HUES48 (cell line): ENCODE measurements at regions not wholly inside any gene's neighbourhood (a gene's known extent, or its start where the extent isn't known, plus 50 kb on each side); places are given as distances from the start of the nearest gene placed in this dataset.
A peak's percentile ranks its signal among the peaks of the same experiment; 100 is the strongest.
"Not testable (repeated sequence)": the region's sequence is repeated elsewhere in the genome, so short reads cannot be mapped to it uniquely, and the experiment has no call there.

Experiments
- H3K27ac ChIP-seq: one replicate; pipeline ENCODE4 v1.7.0; 2013; ENCODE audit warnings: low read depth, low read length, inconsistent platforms
- H3K27me3 ChIP-seq: 2 replicates; pipeline ENCODE4 v1.6.1; 2013; ENCODE audit warnings: mild to moderate bottlenecking, low read length; ENCODE audit not compliant: control insufficient read depth, insufficient read depth
- H3K36me3 ChIP-seq: 2 replicates; pipeline ENCODE4 v1.6.1; 2013; ENCODE audit warnings: low read length; ENCODE audit not compliant: control insufficient read depth, insufficient read depth
- H3K4me1 ChIP-seq: 2 replicates; pipeline ENCODE4 v1.6.1; 2013; ENCODE audit warnings: mild to moderate bottlenecking, low read length; ENCODE audit not compliant: control insufficient read depth, insufficient read depth
- H3K4me3 ChIP-seq: 2 replicates; pipeline ENCODE4 v1.5.1; 2013; ENCODE audit warnings: mild to moderate bottlenecking, low read depth, low read length
- H3K9ac ChIP-seq: 2 replicates; pipeline ENCODE4 v1.6.1; 2013; ENCODE audit warnings: mild to moderate bottlenecking, low read depth, low read length, moderate library complexity
- H3K9me3 ChIP-seq: 2 replicates; pipeline ENCODE4 v1.6.1; 2013; ENCODE audit warnings: low read length; ENCODE audit not compliant: control insufficient read depth, insufficient read depth

DNA sequence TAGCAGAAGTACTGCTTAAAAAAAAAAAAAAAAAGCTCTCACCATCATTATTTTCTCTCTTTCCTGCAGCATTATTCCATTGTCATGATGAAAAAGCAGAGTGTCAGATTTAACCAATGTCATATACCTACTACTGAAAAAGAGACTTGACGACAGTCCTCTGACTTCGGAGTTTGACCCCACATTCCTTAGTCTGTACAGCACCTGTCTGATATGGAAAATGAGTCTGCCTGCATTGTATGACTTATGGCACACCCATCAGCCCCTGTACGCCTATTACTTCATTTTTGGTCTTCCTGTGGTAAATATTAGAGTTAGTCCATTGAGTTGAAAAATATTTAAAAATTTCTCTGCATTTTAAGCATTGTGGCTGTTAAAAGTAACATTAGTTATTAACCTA lies 54.5 kb upstream of the NOX4 start:
- Histone ChIP-seq H3K27me3 (peaks cover 4% of the 10 kb centered on the region; the same call in 1 of the 2 replicates), H3K27ac (no peak overlapping the region), H3K9me3 (no peaks in the 10 kb centered on the region), H3K9ac (no peak overlapping the region), H3K36me3 (no peaks in the 10 kb centered on the region), H3K4me3 (no peak overlapping the region), H3K4me1 (no peaks in the 10 kb centered on the region)

DNA sequence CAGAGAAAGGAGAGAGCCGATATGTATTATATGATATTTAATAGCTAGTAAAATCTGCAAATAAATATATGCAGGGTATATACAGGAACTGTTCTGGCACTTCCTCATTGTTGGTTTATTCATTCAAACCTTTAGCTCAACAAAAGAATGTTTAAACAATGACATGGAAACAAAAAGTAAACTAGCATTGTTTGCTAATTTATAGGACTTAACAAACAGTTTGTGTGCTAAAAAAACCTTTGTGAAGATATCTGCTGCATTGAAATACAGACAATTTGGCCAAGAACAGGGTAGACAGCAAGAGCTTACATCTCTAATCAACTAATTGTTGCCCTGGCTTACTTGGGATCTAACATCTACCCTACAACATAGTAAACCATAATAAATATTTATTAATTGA lies 64.6 kb upstream of the NOX4 start:
- not testable (repeated sequence) for H3K9me3 ChIP-seq, H3K4me1 ChIP-seq, H3K4me3 ChIP-seq, H3K9ac ChIP-seq, H3K36me3 ChIP-seq, H3K27ac ChIP-seq
- H3K27me3 ChIP-seq = peaks cover 51% of the 10 kb centered on the region

DNA sequence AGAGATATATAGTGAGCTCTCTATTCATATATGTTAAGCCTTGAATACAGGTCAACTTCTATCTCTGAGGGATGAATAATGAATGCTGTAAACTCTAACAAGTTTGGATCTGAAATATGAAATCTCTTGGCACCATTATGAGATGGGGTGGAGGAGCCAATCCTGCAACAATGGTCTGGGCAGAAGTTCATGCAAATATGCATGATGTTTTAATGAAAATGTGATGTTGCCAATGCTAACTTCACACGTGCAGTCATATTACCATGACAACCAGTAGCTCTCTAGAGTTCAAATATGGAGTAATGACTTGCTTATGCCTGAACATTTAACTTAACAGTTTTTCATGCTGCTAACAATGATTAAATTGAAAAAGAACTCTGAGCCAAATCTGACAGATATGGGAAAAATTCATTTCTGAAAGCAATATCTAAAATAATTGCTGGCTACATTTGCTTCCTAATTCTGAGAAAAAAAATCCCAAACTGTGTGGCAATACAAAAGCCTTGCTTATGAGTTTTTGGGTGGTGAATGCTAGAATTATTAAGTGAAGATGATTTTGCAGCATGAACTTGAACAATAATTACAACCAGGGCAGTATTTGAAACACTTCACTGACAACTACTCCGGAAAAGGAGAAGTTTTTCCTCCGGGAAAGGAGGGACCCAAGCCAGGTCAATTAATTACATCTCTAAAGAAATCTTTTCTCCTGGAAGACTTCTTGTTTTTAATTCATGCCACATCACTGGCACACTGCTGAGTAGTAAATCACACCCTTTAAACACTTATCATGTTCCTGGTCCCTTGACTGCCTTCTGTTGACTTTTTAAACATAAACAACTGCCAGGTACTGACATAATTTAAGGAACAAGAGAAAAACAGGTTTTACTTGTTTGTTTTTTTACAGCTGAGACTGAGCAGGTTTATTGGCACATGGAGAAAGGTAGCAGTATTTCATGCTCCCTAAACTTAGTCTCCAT lies 65.8 kb upstream of the NOX4 start:
- H3K4me1 ChIP-seq, H3K36me3 ChIP-seq, H3K4me3 ChIP-seq, H3K9ac ChIP-seq, H3K9me3 ChIP-seq, H3K27ac ChIP-seq: not testable (repeated sequence)
- peaks cover 46% of the 10 kb centered on the region for H3K27me3 ChIP-seq

DNA sequence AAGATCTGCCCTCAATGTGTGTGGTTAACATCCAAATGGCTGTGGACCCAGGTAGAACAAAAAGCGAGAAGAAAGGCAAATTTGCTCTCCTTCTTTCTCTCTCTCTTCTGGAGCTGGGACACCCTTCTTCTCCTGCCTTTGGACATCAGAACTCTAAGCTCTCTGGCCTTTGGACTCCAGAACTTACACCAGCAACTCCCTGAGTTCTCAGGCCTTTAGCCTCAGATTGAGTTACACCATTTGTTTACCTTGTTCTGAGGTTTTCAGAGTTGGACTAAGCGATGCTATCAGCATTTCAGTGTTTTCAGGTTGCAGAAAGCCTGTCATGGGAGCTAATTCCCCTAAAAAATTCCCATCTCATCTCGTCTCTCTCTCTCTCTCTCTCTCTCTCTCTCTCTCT lies 69.4 kb upstream of the NOX4 start:
- H3K4me3 ChIP-seq, H3K27me3 ChIP-seq, H3K4me1 ChIP-seq, H3K27ac ChIP-seq, H3K9ac ChIP-seq, H3K9me3 ChIP-seq, H3K36me3 ChIP-seq: not testable (repeated sequence)

DNA sequence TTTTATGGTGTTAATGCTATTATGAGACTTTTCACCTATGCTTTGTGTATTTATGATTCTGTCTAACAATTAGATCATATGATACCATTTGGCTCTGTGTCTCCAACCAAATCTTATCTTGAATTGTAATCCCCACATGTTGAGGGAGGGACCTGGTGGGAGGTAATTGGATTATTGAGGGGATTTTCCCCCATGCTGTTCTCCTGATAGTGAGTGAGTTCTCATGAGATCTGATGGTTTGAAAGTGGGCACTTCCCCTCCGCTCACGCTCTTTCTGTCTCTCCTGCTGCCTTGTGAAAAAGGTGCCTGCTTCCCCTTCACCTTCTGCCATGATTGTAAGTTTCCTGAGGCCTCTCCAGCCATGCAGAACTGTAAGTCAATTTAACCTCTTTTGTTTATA lies 71.6 kb upstream of the NOX4 start:
- H3K9ac ChIP-seq, H3K36me3 ChIP-seq, H3K9me3 ChIP-seq, H3K27me3 ChIP-seq, H3K27ac ChIP-seq, H3K4me1 ChIP-seq, H3K4me3 ChIP-seq: not testable (repeated sequence)

DNA sequence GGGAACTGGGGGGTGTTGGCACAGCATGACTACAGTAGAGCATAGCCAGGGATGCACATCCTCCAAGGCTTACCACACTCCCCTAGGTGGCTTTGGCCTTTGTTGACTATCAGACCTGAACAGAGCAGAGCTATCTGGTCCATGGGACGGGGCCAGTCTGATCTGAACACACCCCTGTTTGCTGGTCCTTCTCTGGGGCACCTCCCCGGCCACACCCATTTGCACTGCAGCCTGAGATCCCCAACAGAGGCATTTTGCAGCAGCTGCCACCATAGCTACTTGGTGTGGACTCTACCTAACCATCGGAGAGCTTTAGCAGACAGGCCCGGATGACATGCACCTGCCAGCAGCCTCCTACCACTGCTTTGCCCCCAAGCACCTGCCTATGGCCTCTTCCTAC lies 75.8 kb upstream of the NOX4 start:
- Histone ChIP-seq H3K9ac (no peak overlapping the region), H3K27me3 (no peaks in the 10 kb centered on the region), H3K9me3 (no peaks in the 10 kb centered on the region), H3K27ac (no peak overlapping the region), H3K36me3 (no peaks in the 10 kb centered on the region), H3K4me1 (no peaks in the 10 kb centered on the region), H3K4me3 (no peak overlapping the region)

DNA sequence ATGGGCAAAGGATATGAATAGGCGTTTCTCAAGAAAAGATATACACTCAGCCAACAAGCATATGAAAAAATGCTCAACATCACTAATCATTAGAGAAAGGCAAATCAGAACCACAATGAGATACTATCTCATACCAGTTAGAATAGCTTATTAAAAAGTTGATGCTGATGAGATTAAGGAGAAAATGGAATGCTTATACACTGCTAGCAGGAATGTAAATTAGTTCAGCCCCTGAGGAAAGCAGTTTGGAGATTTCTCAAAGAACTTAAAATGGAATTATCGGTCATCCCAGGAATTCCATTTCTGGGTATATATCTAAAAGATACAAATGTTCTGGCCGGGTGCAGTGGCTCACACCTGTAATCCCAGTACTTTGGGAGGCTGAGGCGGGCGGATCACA lies 78.2 kb upstream of the NOX4 start:
- not testable (repeated sequence) for H3K27ac ChIP-seq, H3K9ac ChIP-seq, H3K4me1 ChIP-seq, H3K9me3 ChIP-seq, H3K36me3 ChIP-seq, H3K4me3 ChIP-seq, H3K27me3 ChIP-seq

DNA sequence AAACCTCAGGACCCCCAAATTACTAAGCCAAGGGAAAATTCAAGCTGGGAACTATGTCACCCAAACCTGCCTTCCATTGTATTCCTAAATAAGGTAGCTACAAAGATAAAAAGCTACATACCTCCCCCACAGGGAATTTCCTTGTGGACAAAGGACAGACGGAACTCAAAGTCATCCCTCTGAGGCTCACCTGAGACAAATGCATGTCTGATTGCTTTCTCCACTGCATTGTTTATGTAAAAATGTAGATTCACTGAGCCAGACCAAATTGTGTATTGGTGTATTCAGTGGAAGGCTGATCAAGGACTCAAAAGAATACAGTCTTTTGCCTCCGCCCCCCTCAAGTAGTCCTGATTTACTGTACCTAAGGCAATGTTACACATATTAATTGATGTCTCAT lies 80.5 kb upstream of the NOX4 start:
- H3K27ac ChIP-seq = peak overlapping the region; percentile 73
- H3K36me3 ChIP-seq, H3K4me3 ChIP-seq: not testable (repeated sequence)

DNA sequence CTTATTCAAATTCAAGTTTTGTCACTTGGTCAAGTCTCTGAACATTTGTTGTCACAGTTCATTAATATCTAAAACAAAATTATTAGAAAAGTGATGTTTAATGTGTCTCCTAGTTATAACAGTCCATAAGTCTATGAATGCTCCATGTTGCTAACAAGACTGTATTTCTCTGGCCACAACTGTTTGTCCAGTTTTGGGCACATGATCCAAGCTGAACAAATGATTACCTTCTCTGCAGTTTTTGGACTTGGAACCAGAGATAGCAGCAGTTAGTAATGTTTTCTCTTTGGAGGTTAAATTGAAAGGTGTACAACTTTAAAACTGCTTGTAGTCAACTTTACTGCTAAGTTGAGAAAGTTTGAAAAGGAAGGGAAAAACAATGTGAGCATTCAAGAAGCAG lies 84.7 kb upstream of the NOX4 start:
- H3K9ac ChIP-seq, H3K36me3 ChIP-seq, H3K4me3 ChIP-seq, H3K27me3 ChIP-seq, H3K4me1 ChIP-seq, H3K9me3 ChIP-seq, H3K27ac ChIP-seq: not testable (repeated sequence)

More for the DNA sequence above, 80.5 kb upstream of the NOX4 start:
- H3K27me3 ChIP-seq, H3K9me3 ChIP-seq, H3K9ac ChIP-seq, H3K4me1 ChIP-seq: not testable (repeated sequence)

DNA sequence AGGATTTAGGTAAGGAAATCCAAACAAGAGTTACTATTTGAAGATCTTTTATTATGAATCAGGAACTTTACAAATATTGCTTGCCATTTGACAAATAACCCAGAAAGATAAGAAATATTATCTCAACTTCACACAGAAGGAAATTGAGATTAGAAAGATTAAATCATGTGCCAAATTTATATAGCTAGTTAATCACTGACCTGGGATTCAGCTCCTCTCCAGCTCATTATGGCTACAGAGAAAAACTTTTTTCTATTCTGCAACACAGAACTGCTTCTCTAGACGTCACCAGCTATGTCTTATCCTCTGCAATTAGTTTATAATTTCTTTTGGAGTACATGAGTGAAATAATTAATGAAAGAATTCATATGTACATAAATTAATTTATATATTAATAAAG lies 86.3 kb upstream of the NOX4 start:
- H3K27me3 ChIP-seq, H3K9ac ChIP-seq, H3K27ac ChIP-seq, H3K4me1 ChIP-seq, H3K4me3 ChIP-seq, H3K36me3 ChIP-seq, H3K9me3 ChIP-seq: not testable (repeated sequence)

DNA sequence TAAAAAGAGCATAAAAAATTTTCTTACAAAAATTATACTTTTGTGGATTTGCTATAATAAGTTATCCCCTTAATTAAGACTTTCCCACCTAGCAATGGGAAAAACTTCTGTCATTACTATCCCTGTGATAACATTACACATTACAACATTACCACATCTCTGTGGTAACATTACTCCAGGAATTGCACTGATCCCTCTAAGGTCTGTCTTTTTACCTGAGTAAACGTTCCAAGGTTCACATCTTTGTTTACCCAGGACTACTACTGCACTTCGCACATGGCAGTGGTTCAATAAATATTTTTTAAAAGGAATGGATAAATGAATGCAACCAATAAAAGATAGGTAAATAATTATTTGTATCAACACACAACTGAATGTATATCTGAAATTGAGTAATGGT lies 92.4 kb upstream of the NOX4 start:
- Histone ChIP-seq H3K27ac (no peak overlapping the region), H3K27me3 (no peaks in the 10 kb centered on the region), H3K9ac (no peak overlapping the region), H3K9me3 (no peaks in the 10 kb centered on the region), H3K36me3 (no peaks in the 10 kb centered on the region), H3K4me1 (0 out of 2 replicates have a peak, but pooled peaks cover 3% of the 10 kb centered on the region), H3K4me3 (no peak overlapping the region)
